HCT116 (cell line): ENCODE measurements at regions not wholly inside any gene's neighbourhood (a gene's known extent, or its start where the extent isn't known, plus 50 kb on each side); places are given as distances from the start of the nearest gene placed in this dataset.
"Not testable (repeated sequence)": the region's sequence is repeated elsewhere in the genome, so short reads cannot be mapped to it uniquely, and the experiment has no call there.

Experiments
- ATAC-seq: fragments of 200-7000 bp; cut with Tn5 transposase; 2 replicates; pipeline ENCODE4 v1.9.1; 2020; ENCODE audit warnings: mild to moderate bottlenecking, moderate library complexity
- BruUV-seq: library from RNA; stranded (reverse); fragments of 400-500 nt; replicated peaks from 2 replicates; lab custom pipeline; 2021; lab: Mats Ljungman, UMichigan
- CTCF ChIA-PET: fragments of 300-600 bp; sonication (Branson Sonifier 250); formaldehyde crosslinking; loops from one replicate; lab custom pipeline; 2021; ENCODE audit warnings: antibody characterized with exemption; lab: Charles Lee
- POLR2A ChIA-PET: fragments of 300-600, 350-600 bp; sonication (Branson Sonifier 250); formaldehyde crosslinking; loops from one replicate; lab custom pipeline; 2021; ENCODE audit warnings: antibody characterized with exemption; lab: Charles Lee
- RAD21 ChIA-PET, 2 experiments: fragments of 300-600 bp; sonication (Branson Sonifier 250); formaldehyde crosslinking; loops; one replicate each; lab custom pipeline; 2023; ENCODE audit warnings: low total read pairs in 2 of 2; ENCODE audit not compliant: uncharacterized antibody in 2 of 2, unreplicated experiment in 2 of 2, low non-redundant PET in 1 of 2; lab: Charles Lee
- DNase-seq: peaks from one replicate; pipeline ENCODE4 v3.0.0-alpha.2; 2010; ENCODE audit warnings: low read depth, low spot score
- H2AFZ ChIP-seq: fragments of 200-600 bp; shearing (Covaris generic), sonication (generic); 2 replicates; pipeline ENCODE4 v1.6.1; 2017; ENCODE audit warnings: low read depth, mixed run types, mixed read lengths, antibody characterized with exemption, low read length; ENCODE audit not compliant: poor library complexity, severe bottlenecking
- H3K27ac ChIP-seq: 2 replicates; pipeline ENCODE4 v1.5.1; 2012; ENCODE audit warnings: low read depth, low read length
- H3K27me3 ChIP-seq: fragments of 200-600 bp; sonication (generic); 2 replicates; pipeline ENCODE4 v1.6.1; 2016; ENCODE audit warnings: mixed run types, low read length, mixed read lengths; ENCODE audit not compliant: insufficient read depth
- H3K36me3 ChIP-seq, 2 experiments: fragments of 200-500 bp in 1 of 2; fragments of 200-600 bp in 1 of 2; sonication (Bioruptor generic) in 1 of 2; sonication (generic) in 1 of 2; 2 replicates each; pipeline versions ENCODE4 v1.5.1 to v1.6.1; 2014 to 2016; ENCODE audit warnings: low read length in 2 of 2, inconsistent platforms in 1 of 2, mixed read lengths in 1 of 2, mixed run types in 1 of 2; ENCODE audit not compliant: insufficient read depth in 2 of 2, control insufficient read depth in 1 of 2
- H3K4me1 ChIP-seq, 2 experiments: fragments of 200-600 bp in 1 of 2; sonication (generic) in 1 of 2; 2 replicates each; pipeline versions ENCODE4 v1.5.1 to v1.6.1; 2012 to 2017; ENCODE audit warnings: low read length in 2 of 2, inconsistent platforms in 1 of 2, mild to moderate bottlenecking in 1 of 2, mixed read lengths in 1 of 2, mixed run types in 1 of 2, moderate library complexity in 1 of 2; ENCODE audit not compliant: insufficient read depth in 2 of 2, control insufficient read depth in 1 of 2
- H3K4me2 ChIP-seq: fragments of 200-600 bp; sonication (generic); 2 replicates; pipeline ENCODE4 v1.6.1; 2017; ENCODE audit warnings: mixed run types, low read length, mixed read lengths
- H3K4me3 ChIP-seq, 2 experiments: fragments of 200-600 bp in 1 of 2; sonication (generic) in 1 of 2; replicated peaks in 1 of 2; 2 replicates each; pipeline ENCODE4 v1.5.1; 2011 to 2016; ENCODE audit warnings: low read length in 2 of 2, control low read depth in 1 of 2, low read depth in 1 of 2, mild to moderate bottlenecking in 1 of 2, mixed read lengths in 1 of 2, mixed run types in 1 of 2
- H3K79me2 ChIP-seq: fragments of 200-600 bp; sonication (generic); 2 replicates; pipeline ENCODE4 v1.6.1; 2017; ENCODE audit warnings: mild to moderate bottlenecking, mixed run types, low read length, moderate library complexity, mixed read lengths; ENCODE audit not compliant: insufficient read depth
- H3K9ac ChIP-seq: fragments of 200-600 bp; sonication (generic); 2 replicates; pipeline ENCODE4 v1.6.1; 2016; ENCODE audit warnings: low read length, mixed read lengths
- H3K9me2 ChIP-seq: fragments of 200-600 bp; sonication (generic), shearing (Covaris generic); 2 replicates; pipeline ENCODE4 v1.6.1; 2017; ENCODE audit warnings: mixed run types, mild to moderate bottlenecking, moderate library complexity; ENCODE audit not compliant: insufficient read depth
- H3K9me3 ChIP-seq, 2 experiments: fragments of 200-500 bp in 1 of 2; fragments of 200-600 bp in 1 of 2; sonication (Bioruptor generic) in 1 of 2; sonication (generic) in 1 of 2; 2 replicates each; pipeline ENCODE4 v1.6.1; 2014 to 2017; ENCODE audit warnings: low read length in 2 of 2, mixed read lengths in 2 of 2, inconsistent platforms in 1 of 2, low read depth in 1 of 2, mild to moderate bottlenecking in 1 of 2, mixed run types in 1 of 2, moderate library complexity in 1 of 2; ENCODE audit not compliant: control insufficient read depth in 1 of 2, insufficient read depth in 1 of 2
- H4K20me1 ChIP-seq: fragments of 200-600 bp; sonication (generic), shearing (Covaris generic); 2 replicates; pipeline ENCODE4 v1.6.1; 2017; ENCODE audit warnings: mixed run types, mild to moderate bottlenecking, moderate library complexity; ENCODE audit not compliant: insufficient read depth
- ATF3 ChIP-seq: IDR thresholded peaks from 2 replicates; pipeline ENCODE4 v1.6.1; 2012
- CBX3 ChIP-seq: IDR thresholded peaks from 2 replicates; pipeline ENCODE4 v1.6.1; 2012; ENCODE audit warnings: low read depth
- EGR1 ChIP-seq: IDR thresholded peaks from 2 replicates; pipeline ENCODE4 v1.6.1; 2012; ENCODE audit warnings: low read depth
- ELF1 ChIP-seq: IDR thresholded peaks from 2 replicates; pipeline ENCODE4 v1.6.1; 2012; ENCODE audit warnings: low read depth, borderline replicate concordance
- EZH2 ChIP-seq: fragments of 200-600 bp; sonication (generic); IDR thresholded peaks from 2 replicates; pipeline ENCODE4 v1.6.1; 2017; ENCODE audit warnings: antibody characterized with exemption, mixed run types
- EZH2phosphoT487 ChIP-seq: fragments of 200-600 bp; IDR thresholded peaks from 2 replicates; pipeline ENCODE4 v1.6.1; 2018; ENCODE audit warnings: antibody characterized with exemption, borderline replicate concordance
- JUND ChIP-seq: IDR thresholded peaks from 2 replicates; pipeline ENCODE4 v1.6.1; 2012
- MAX ChIP-seq: IDR thresholded peaks from 2 replicates; pipeline ENCODE4 v1.6.1; 2012
- POLR2A ChIP-seq: IDR thresholded peaks from 2 replicates; pipeline ENCODE4 v1.7.0; 2011; ENCODE audit warnings: borderline replicate concordance; ENCODE audit not compliant: insufficient read depth, insufficient read length; ENCODE audit errors: extremely low read depth
- POLR2AphosphoS5 ChIP-seq: IDR thresholded peaks from 2 replicates; pipeline ENCODE4 v1.6.1; 2011; ENCODE audit warnings: mild to moderate bottlenecking, low read depth, low read length, moderate library complexity
- RAD21 ChIP-seq: IDR thresholded peaks from 2 replicates; pipeline ENCODE4 v1.6.1; 2012; ENCODE audit warnings: low read depth, mild to moderate bottlenecking
- SP1 ChIP-seq: IDR thresholded peaks from 2 replicates; pipeline ENCODE4 v1.6.1; 2012; ENCODE audit warnings: low read depth
- TCF7L2 ChIP-seq: IDR thresholded peaks from 2 replicates; pipeline ENCODE4 v1.7.0; 2011; ENCODE audit warnings: borderline replicate concordance, inconsistent platforms; ENCODE audit not compliant: insufficient read depth, insufficient read length; ENCODE audit errors: extremely low read depth
- YY1 ChIP-seq: IDR thresholded peaks from 2 replicates; pipeline ENCODE4 v1.6.1; 2011; ENCODE audit warnings: low read length, low read depth, moderate library complexity, mild to moderate bottlenecking; ENCODE audit not compliant: insufficient replicate concordance; ENCODE audit errors: extremely low read depth
- ZBTB33 ChIP-seq: IDR thresholded peaks from 2 replicates; pipeline ENCODE4 v1.6.1; 2011; ENCODE audit warnings: mild to moderate bottlenecking, low read length, moderate library complexity; ENCODE audit not compliant: insufficient replicate concordance; ENCODE audit errors: extremely low read depth
- ZFX ChIP-seq: fragments of 450-650 bp; IDR thresholded peaks from 2 replicates; pipeline ENCODE4 v1.6.1; 2017
- ZNF274 ChIP-seq: fragments of 200-500 bp; sonication (Bioruptor generic); IDR thresholded peaks from 2 replicates; pipeline ENCODE4 v1.6.1; 2014; ENCODE audit warnings: mild to moderate bottlenecking, low read depth, low read length, inconsistent platforms
- intact Hi-C: fragments of 100-400 bp; cut with micrococcal nuclease; formaldehyde crosslinking; loops from 2 replicates; pipeline ENCODE4 v1.10.0; 2022

GRCh38 chr9:21543816-21544215, 61.7 kb upstream of the IFNE start:
- peak overlapping the region; percentile 23 for H3K4me2 ChIP-seq
- intact Hi-C loops, H3K9me2 ChIP-seq, RAD21 ChIA-PET: not testable (repeated sequence)
- TF ChIP-seq JUND = 0 out of 2 replicates have a peak, but pooled peaks have one; percentile 15
- peak; percentile 47; the same call in 1 of the 2 replicates for TF ChIP-seq CBX3
- peak; percentile 52; the same call in 1 of the 2 replicates for TF ChIP-seq POLR2AphosphoS5
- peak; percentile 19; the same call in 1 of the 2 replicates for TF ChIP-seq MAX
- TF ChIP-seq, all 23 proteins: peak for 4; not testable (repeated sequence) for 19
- POLR2A ChIA-PET = interaction anchor here (1.3 kb wide), 1 partner anchor 8 kb away, joined by 3 read pairs; no protein-coding TSS in a partner anchor
- DNase-seq, H3K4me3 ChIP-seq, H3K9me3 ChIP-seq, H3K9ac ChIP-seq, CTCF ChIA-PET, H2AFZ ChIP-seq, H3K27me3 ChIP-seq: not testable (repeated sequence)
- H3K4me1 ChIP-seq = peaks cover 61 to 68% of the 10 kb centered on the region in 2 experiments
- peak overlapping the region; percentile 99; the same call in 1 of the 2 replicates for H3K27ac ChIP-seq
- peak; percentile 54 for ATAC-seq
- peaks cover 19 to 59% of the 10 kb centered on the region in 2 experiments for H3K36me3 ChIP-seq
- BruUV-seq = TSS peak; percentile 0
- peaks cover 59% of the 10 kb centered on the region for H4K20me1 ChIP-seq
- peaks cover 75% of the 10 kb centered on the region for H3K79me2 ChIP-seq

GRCh38 chr9:21546949-21547348, 64.8 kb upstream of the IFNE start:
- ChIA-PET RAD21 (no interaction called here), CTCF (no interaction called here), POLR2A (no interaction called here)
- peak overlapping the region; percentile 26; the same call in 1 of the 2 replicates for H3K9ac ChIP-seq
- intact Hi-C loops = no loop called here
- BruUV-seq = no TSS peak
- no peak overlapping the region for H2AFZ ChIP-seq
- H3K36me3 ChIP-seq = peaks cover 17 to 87% of the 10 kb centered on the region in 2 experiments
- H4K20me1 ChIP-seq = peaks cover 84% of the 10 kb centered on the region
- H3K4me2 ChIP-seq = peak overlapping the region; percentile 73
- peaks cover 100% of the 10 kb centered on the region for H3K79me2 ChIP-seq
- no peaks in the 10 kb centered on the region for H3K27me3 ChIP-seq
- H3K9me3 ChIP-seq = no peaks in the 10 kb centered on the region
- ATAC-seq (no peak), DNase-seq (no peak)
- H3K4me3 ChIP-seq = no peak overlapping the region
- H3K9me2 ChIP-seq = no peaks in the 10 kb centered on the region
- peak overlapping the region; percentile 99 for H3K27ac ChIP-seq
- H3K4me1 ChIP-seq = peaks cover 89 to 98% of the 10 kb centered on the region in 2 experiments
- no peak for TF ChIP-seq ZBTB33
- TF ChIP-seq SP1 = no peak
- no peak for TF ChIP-seq RAD21
- TF ChIP-seq ATF3 = no peak
- no peak for TF ChIP-seq YY1
- peak; percentile 31; the same call in 1 of the 2 replicates for TF ChIP-seq JUND
- TF ChIP-seq EGR1 = no peak
- TF ChIP-seq POLR2A = no peak
- no peak; the same call in 1 of the 2 replicates for TF ChIP-seq ELF1
- TF ChIP-seq ZFX = no peak
- TF ChIP-seq EZH2phosphoT487 = no peak
- TF ChIP-seq TCF7L2 = no peak
- TF ChIP-seq EZH2 = no peak
- TF ChIP-seq ZNF274 = no peak
